NB4 (cell line): ENCODE measurements at regions not wholly inside any gene's neighbourhood (a gene's known extent, or its start where the extent isn't known, plus 50 kb on each side); places are given as distances from the start of the nearest gene placed in this dataset.

Experiments used
- DNase-seq: peaks from one replicate; pipeline ENCODE4 v3.0.0; 2010; ENCODE audit warnings: low read depth
- H3K4me3 ChIP-seq: one replicate; pipeline ENCODE4 v1.5.1; 2011; ENCODE audit warnings: mild to moderate bottlenecking, low read depth, low read length, moderate library complexity
- CTCF ChIP-seq: IDR thresholded peaks from one replicate; pipeline ENCODE4 v1.5.1; 2012; ENCODE audit warnings: low read depth, low read length
- MAX ChIP-seq: IDR thresholded peaks from 2 replicates; pipeline ENCODE4 v1.6.1; 2011; ENCODE audit warnings: low read depth, low read length
- MYC ChIP-seq: IDR thresholded peaks from 2 replicates; pipeline ENCODE4 v1.6.1; 2011; ENCODE audit warnings: low read depth, low read length
- POLR2A ChIP-seq: IDR thresholded peaks from 2 replicates; pipeline ENCODE4 v1.6.1; 2011; ENCODE audit warnings: mild to moderate bottlenecking; ENCODE audit not compliant: insufficient read length; ENCODE audit errors: extremely low read depth

- no peak for DNase-seq
- TF ChIP-seq MAX (no peak), CTCF (no peak), POLR2A (no peak), MYC (no peak)
Measured at GRCh38 chr5:2910401-2911175, 159.1 kb upstream of the IRX2 start.

GRCh38 chr5:2909035-2909434, 157.6 kb upstream of the IRX2 start:
- DNase-seq: no peak
- TF ChIP-seq POLR2A (no peak), CTCF (no peak), MAX (no peak), MYC (no peak)
- no peak overlapping the region for H3K4me3 ChIP-seq

More at GRCh38 chr5:2910401-2911175, 159.1 kb upstream of the IRX2 start:
- no peak overlapping the region for H3K4me3 ChIP-seq

- TF ChIP-seq MAX: no peak
- no peak for TF ChIP-seq POLR2A
- no peak for TF ChIP-seq MYC
- H3K4me3 ChIP-seq: no peak overlapping the region
- DNase-seq: no peak
Measured at GRCh38 chr5:2908086-2908485, 156.6 kb upstream of the IRX2 start.

GRCh38 chr5:2906302-2907090, 155.0 kb upstream of the IRX2 start:
- no peak overlapping the region for H3K4me3 ChIP-seq
- DNase-seq: no peak
- TF ChIP-seq MAX (no peak), MYC (no peak), CTCF (no peak), POLR2A (no peak)

GRCh38 chr5:2905741-2906140, 154.3 kb upstream of the IRX2 start:
- H3K4me3 ChIP-seq: no peak overlapping the region
- no peak for TF ChIP-seq CTCF
- TF ChIP-seq MAX: no peak
- TF ChIP-seq POLR2A: no peak
- no peak for TF ChIP-seq MYC
- no peak for DNase-seq

GRCh38 chr5:2904956-2905355, 153.5 kb upstream of the IRX2 start:
- no peak overlapping the region for H3K4me3 ChIP-seq
- DNase-seq: no peak
- TF ChIP-seq CTCF (no peak), POLR2A (no peak), MYC (no peak), MAX (no peak)
